ENCODE measurements at regions not wholly inside any gene's neighbourhood (a gene's known extent, or its start where the extent isn't known, plus 50 kb on each side); places are given as distances from the start of the nearest gene placed in this dataset.

DNA sequence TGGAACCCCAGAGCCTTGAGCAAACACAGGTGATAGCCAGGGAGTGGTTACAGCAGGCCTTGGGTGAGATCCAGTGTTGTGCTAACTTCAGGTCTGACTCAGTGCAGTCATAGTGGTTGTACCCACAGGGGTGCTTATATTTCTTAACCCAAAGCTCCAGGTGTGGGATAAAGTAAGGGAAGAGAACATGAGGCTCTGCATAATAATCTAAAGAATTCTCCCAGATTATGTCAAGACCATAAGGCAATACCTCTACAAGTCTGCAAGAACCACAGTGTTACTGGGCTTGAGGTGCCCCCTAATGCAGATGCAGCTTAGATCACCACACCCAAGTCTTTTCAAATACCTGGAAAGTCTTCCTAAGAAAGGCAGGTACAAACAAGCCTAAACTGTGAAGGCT lies 485.4 kb downstream of the RFC3 start:
- H3K4me3 ChIP-seq (ENCODE audit: insufficient read depth, low read depth, low read length), result no peak overlapping the region
- H3K27me3 ChIP-seq (ENCODE audit: control insufficient read depth, insufficient read depth, low read length, poor library complexity, severe bottlenecking), result no peaks in the 10 kb centered on the region
- no peaks in the 10 kb centered on the region for H3K4me1 ChIP-seq (ENCODE audit: control insufficient read depth, insufficient read depth, low read length)
- no peaks in the 10 kb centered on the region for H3K9me3 ChIP-seq (ENCODE audit: control insufficient read depth, low read length)
- H3K36me3 ChIP-seq (ENCODE audit: control insufficient read depth, insufficient read depth, low read length), result no peaks in the 10 kb centered on the region
- no peak overlapping the region for H3K27ac ChIP-seq (ENCODE audit: insufficient read depth, low read depth, low read length, poor library complexity, severe bottlenecking)

DNA sequence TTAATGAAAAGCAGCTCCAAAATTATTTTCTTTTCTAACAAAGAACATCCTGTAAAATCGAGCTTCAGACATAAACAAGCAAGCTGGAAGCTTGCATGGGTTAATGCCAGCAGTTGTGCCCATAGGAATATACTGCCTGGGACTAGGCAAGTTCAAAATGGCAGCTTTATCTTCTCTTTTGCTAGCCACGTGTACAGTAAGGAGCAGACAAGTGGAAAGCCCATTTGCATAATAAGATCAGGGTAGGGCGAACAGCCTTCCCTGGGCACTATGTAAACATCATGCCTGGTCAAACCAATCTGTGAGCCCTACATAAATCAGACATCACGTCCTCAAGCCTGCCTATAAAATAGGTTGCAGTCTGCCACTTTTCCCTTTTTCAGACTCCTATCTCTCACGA lies 489.7 kb downstream of the RFC3 start:
- H3K27ac ChIP-seq (ENCODE audit: insufficient read depth, low read depth, low read length, poor library complexity, severe bottlenecking), result no peak overlapping the region
- H3K9me3 ChIP-seq (ENCODE audit: control insufficient read depth, low read length), result no peaks in the 10 kb centered on the region
- H3K4me1 ChIP-seq (ENCODE audit: control insufficient read depth, insufficient read depth, low read length), result no peaks in the 10 kb centered on the region
- WGBS, 2 experiments, result 90 to 92% methylated on average over 5 of the region's 5 CpGs
- H3K36me3 ChIP-seq (ENCODE audit: control insufficient read depth, insufficient read depth, low read length), result no peaks in the 10 kb centered on the region
- H3K4me3 ChIP-seq (ENCODE audit: insufficient read depth, low read depth, low read length), result no peak overlapping the region
- H3K27me3 ChIP-seq (ENCODE audit: control insufficient read depth, insufficient read depth, low read length, poor library complexity, severe bottlenecking), result no peaks in the 10 kb centered on the region

DNA sequence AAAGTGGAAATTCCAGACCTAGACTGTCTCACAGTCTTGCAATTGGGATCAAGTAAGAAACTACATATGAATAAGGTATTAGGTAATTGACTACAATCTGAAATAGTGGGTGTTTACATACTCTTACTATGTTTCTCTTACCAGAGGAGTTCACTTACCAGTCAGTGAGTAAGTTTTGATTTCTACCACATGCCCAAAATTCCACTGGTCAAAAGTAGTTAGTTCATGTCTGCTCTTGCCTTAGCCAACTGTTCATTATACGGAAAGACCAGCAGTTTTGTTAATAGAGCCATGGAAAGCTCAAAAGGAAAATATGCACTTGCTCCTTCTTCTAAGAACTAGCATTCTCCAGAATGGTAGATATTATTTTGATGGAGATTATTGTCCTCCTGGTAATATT lies 490.8 kb downstream of the RFC3 start:
- Histone ChIP-seq H3K4me3 (ENCODE audit: insufficient read depth, low read depth, low read length) (no peak overlapping the region), H3K27me3 (ENCODE audit: control insufficient read depth, insufficient read depth, low read length, poor library complexity, severe bottlenecking) (no peaks in the 10 kb centered on the region), H3K36me3 (ENCODE audit: control insufficient read depth, insufficient read depth, low read length) (no peaks in the 10 kb centered on the region), H3K27ac (ENCODE audit: insufficient read depth, low read depth, low read length, poor library complexity, severe bottlenecking) (no peak overlapping the region), H3K9me3 (ENCODE audit: control insufficient read depth, low read length) (no peaks in the 10 kb centered on the region), H3K4me1 (ENCODE audit: control insufficient read depth, insufficient read depth, low read length) (no peaks in the 10 kb centered on the region)
- WGBS, 2 experiments, result 84 to 100% methylated on average over 1 of the region's 1 CpG

DNA sequence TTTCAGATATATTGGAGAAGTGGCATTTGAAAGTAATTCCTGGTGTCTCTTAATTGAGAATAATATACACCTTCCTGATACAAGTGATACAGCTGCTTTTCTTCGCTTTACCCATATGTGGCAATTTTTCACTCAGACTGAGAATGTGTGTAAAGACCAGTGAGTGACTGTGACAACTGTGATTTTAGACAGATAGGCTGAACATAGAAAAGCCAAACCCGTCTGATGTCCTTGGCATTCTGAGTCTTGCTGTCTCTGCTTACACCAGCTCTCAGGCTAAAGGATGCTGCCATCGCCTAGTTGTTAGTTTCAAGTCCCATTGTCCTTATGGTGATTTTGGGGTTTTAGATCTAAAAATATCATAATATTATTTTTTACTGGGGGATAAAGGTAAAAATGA lies 492.6 kb downstream of the RFC3 start:
- Histone ChIP-seq H3K4me1 (ENCODE audit: control insufficient read depth, insufficient read depth, low read length) (no peaks in the 10 kb centered on the region), H3K9me3 (ENCODE audit: control insufficient read depth, low read length) (no peaks in the 10 kb centered on the region), H3K36me3 (ENCODE audit: control insufficient read depth, insufficient read depth, low read length) (no peaks in the 10 kb centered on the region), H3K27me3 (ENCODE audit: control insufficient read depth, insufficient read depth, low read length, poor library complexity, severe bottlenecking) (no peaks in the 10 kb centered on the region), H3K27ac (ENCODE audit: insufficient read depth, low read depth, low read length, poor library complexity, severe bottlenecking) (no peak overlapping the region), H3K4me3 (ENCODE audit: insufficient read depth, low read depth, low read length) (no peak overlapping the region)
- WGBS, 2 experiments, result 90 to 94% methylated on average over 3 of the region's 3 CpGs

DNA sequence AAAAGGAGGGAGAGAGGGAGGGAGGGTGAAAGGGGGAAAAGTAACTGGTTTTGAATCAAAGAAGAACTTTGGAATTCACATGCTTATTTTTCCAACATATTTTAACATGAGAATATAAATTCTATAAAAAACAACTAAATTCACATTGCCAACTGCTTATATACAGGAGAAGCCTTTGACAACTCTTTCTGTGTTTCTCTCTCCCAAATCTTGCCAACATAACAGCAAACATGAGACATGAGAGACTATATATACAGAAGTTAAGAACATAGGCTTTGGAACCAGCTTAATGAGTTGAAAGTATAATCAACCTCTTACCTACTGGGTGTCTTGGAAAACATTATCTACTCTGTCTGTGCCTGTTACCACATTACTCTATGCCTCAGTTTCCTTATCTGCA lies 493.3 kb downstream of the RFC3 start:
- H3K27me3 ChIP-seq (ENCODE audit: control insufficient read depth, insufficient read depth, low read length, poor library complexity, severe bottlenecking), result no peaks in the 10 kb centered on the region
- no peaks in the 10 kb centered on the region for H3K4me1 ChIP-seq (ENCODE audit: control insufficient read depth, insufficient read depth, low read length)
- no peak overlapping the region for H3K4me3 ChIP-seq (ENCODE audit: insufficient read depth, low read depth, low read length)

DNA sequence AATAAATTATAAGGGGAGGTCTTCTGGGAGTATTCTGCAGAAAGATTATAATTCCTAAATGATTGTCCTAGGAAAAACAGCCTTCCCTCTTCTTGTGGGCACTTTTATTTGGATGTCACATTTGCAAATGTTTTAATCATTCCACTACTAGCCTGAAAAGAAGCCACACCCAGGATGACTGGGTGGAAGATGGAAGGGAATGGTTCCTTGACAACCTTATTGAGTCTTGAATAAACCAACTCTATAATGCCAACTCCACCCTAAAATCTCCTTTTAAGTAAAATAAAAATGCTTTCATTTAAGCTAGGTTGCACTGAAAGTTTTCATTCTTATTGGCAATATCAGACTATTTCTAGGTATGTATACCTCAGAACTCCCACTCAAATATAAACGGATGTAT lies 494.6 kb downstream of the RFC3 start:
- Histone ChIP-seq H3K4me3 (ENCODE audit: insufficient read depth, low read depth, low read length) (no peak overlapping the region), H3K4me1 (ENCODE audit: control insufficient read depth, insufficient read depth, low read length) (no peaks in the 10 kb centered on the region), H3K27me3 (ENCODE audit: control insufficient read depth, insufficient read depth, low read length, poor library complexity, severe bottlenecking) (no peaks in the 10 kb centered on the region), H3K27ac (ENCODE audit: insufficient read depth, low read depth, low read length, poor library complexity, severe bottlenecking) (no peak overlapping the region), H3K9me3 (ENCODE audit: control insufficient read depth, low read length) (no peaks in the 10 kb centered on the region), H3K36me3 (ENCODE audit: control insufficient read depth, insufficient read depth, low read length) (no peaks in the 10 kb centered on the region)
- no CpG with 5 or more reads among the region's 1 CpG for WGBS, 2 experiments

More for the DNA sequence above, 493.3 kb downstream of the RFC3 start:
- Histone ChIP-seq H3K27ac (ENCODE audit: insufficient read depth, low read depth, low read length, poor library complexity, severe bottlenecking) (no peak overlapping the region), H3K36me3 (ENCODE audit: control insufficient read depth, insufficient read depth, low read length) (no peaks in the 10 kb centered on the region), H3K9me3 (ENCODE audit: control insufficient read depth, low read length) (no peaks in the 10 kb centered on the region)

DNA sequence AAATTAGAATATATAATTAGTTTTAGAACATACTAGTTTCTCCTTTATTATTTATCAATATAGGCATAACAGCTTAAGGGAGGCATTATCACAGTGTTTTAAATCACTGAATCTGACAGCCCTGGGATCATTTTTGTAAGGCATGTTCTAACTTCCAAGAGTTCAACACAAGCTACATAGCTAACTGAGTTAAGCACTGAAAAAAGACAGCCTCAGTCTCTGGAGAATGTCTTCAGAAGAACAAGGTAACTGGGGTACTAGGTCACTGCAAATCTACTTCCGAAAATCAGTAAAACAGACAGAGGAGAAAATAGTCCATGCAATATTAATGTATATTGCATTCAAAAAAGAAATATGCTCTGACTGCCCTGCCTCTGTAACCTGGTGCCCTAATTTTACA lies 502.1 kb downstream of the RFC3 start:
- no peak overlapping the region for H3K27ac ChIP-seq (ENCODE audit: insufficient read depth, low read depth, low read length, poor library complexity, severe bottlenecking)
- no peaks in the 10 kb centered on the region for H3K27me3 ChIP-seq (ENCODE audit: control insufficient read depth, insufficient read depth, low read length, poor library complexity, severe bottlenecking)
- H3K4me3 ChIP-seq (ENCODE audit: insufficient read depth, low read depth, low read length), result no peak overlapping the region
- no peaks in the 10 kb centered on the region for H3K9me3 ChIP-seq (ENCODE audit: control insufficient read depth, low read length)
- H3K36me3 ChIP-seq (ENCODE audit: control insufficient read depth, insufficient read depth, low read length), result no peaks in the 10 kb centered on the region
- WGBS, 2 experiments, result 83 to 89% methylated on average over 1 of the region's 1 CpG
- H3K4me1 ChIP-seq (ENCODE audit: control insufficient read depth, insufficient read depth, low read length), result no peaks in the 10 kb centered on the region

DNA sequence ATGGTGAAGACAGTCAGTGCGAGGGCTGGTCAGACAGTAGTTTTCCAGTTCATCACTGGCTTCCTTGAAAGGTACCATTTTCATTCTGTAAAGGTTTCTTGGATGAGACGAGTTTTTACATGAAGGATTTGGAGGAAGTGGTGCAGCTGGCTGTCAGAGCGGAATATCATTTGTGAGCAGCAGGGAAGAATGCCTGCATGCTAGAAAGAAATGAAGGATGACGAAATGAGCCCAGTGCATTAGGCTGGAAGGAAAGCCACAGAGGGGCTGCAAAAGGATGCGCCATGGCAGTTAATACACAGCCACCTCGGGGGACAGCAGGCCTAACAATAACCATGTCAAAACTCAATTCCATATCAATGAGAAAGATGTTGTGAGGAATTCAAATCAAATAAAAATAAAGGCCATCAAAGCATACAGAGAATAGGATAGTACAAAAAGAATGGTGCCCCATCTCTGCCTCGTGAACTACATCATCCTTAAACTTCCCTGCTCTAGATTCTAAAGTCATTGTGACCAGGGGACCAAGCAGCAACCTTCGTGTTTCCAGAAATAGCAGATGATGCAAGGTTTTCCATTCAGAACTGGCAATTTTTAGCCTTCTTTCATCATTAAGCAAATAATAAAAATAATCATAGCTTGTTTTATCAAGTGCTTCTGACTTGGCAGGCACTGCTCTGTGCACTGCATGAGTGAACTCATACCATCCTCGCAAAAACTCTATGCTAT lies 504.2 kb downstream of the RFC3 start:
- Histone ChIP-seq H3K4me1 (ENCODE audit: control insufficient read depth, insufficient read depth, low read length) (no peaks in the 10 kb centered on the region), H3K36me3 (ENCODE audit: control insufficient read depth, insufficient read depth, low read length) (no peaks in the 10 kb centered on the region), H3K4me3 (ENCODE audit: insufficient read depth, low read depth, low read length) (no peak overlapping the region), H3K27ac (ENCODE audit: insufficient read depth, low read depth, low read length, poor library complexity, severe bottlenecking) (no peak overlapping the region), H3K27me3 (ENCODE audit: control insufficient read depth, insufficient read depth, low read length, poor library complexity, severe bottlenecking) (no peaks in the 10 kb centered on the region), H3K9me3 (ENCODE audit: control insufficient read depth, low read length) (no peaks in the 10 kb centered on the region)
- 91 to 95% methylated on average over 8 to 9 of the region's 9 CpGs for WGBS, 2 experiments

DNA sequence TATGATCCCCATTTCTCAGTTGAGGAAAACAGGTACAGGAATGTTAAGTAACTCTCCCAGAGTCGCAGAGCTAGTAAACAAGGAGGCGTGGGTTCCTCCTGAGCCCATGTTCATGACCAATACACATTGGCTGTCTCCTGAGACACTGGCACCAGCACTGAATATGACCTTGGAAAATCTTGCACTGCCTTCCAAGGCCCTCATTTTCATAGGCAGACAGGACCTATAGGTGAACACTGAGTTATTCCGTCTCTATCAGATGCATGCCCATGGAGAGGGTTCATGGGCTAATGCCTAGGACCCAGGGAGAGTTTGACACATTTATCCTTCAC lies 504.8 kb downstream of the RFC3 start:
- WGBS, 2 experiments, result 94 to 96% methylated on average over 3 of the region's 3 CpGs
- H3K36me3 ChIP-seq (ENCODE audit: control insufficient read depth, insufficient read depth, low read length), result no peaks in the 10 kb centered on the region
- no peaks in the 10 kb centered on the region for H3K27me3 ChIP-seq (ENCODE audit: control insufficient read depth, insufficient read depth, low read length, poor library complexity, severe bottlenecking)
- no peak overlapping the region for H3K27ac ChIP-seq (ENCODE audit: insufficient read depth, low read depth, low read length, poor library complexity, severe bottlenecking)
- H3K9me3 ChIP-seq (ENCODE audit: control insufficient read depth, low read length), result no peaks in the 10 kb centered on the region
- H3K4me3 ChIP-seq (ENCODE audit: insufficient read depth, low read depth, low read length), result no peak overlapping the region
- H3K4me1 ChIP-seq (ENCODE audit: control insufficient read depth, insufficient read depth, low read length), result no peaks in the 10 kb centered on the region

DNA sequence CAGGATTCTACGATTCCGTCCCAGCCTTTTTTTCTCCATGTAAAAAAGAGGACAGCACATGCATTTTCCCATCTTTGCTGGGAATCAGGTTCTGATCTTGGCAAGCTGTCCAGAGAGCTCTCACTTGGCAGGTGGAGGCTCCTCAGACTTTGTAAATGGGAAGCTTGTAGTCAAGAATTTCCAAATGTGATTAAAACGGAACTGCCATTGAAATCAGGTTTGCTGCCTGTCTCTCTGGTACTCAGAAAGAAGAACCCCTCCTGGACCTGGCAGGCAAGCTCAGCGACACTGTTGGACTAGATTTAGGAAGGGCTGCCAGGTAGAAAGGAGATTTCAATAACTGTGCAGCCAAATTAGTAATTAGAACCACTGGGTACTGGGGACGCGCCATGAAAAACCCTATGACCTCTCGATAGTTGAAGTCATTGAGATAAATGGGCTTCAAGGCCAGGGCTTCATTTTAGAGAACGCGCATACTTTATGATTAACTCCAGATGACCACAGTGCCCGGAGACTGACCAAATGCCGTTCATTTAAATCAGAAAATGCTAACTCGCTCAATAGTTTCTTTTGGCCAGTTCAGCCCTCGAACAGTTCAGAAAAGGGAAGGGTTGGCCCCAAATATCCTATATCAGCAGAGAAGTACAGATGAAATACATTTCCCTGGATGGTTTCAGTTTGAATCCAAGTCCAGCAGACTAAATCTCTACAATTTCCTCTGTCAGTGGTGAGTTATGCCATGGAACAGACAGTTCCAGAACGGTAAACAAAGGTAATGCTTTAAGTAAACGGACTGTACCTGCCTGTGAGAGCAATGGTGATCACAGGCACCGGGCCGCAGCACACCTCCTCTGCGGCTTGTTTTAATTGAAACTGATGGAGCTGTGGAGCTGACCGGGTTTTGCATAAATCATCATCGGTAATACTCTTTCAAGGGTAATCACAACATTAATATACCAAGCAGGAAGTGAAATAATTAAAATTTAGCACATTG lies 517.4 kb downstream of the RFC3 start:
- Histone ChIP-seq H3K4me1 (ENCODE audit: control insufficient read depth, insufficient read depth, low read length) (no peaks in the 10 kb centered on the region), H3K27me3 (ENCODE audit: control insufficient read depth, insufficient read depth, low read length, poor library complexity, severe bottlenecking) (no peaks in the 10 kb centered on the region), H3K27ac (ENCODE audit: insufficient read depth, low read depth, low read length, poor library complexity, severe bottlenecking) (no peak overlapping the region), H3K36me3 (ENCODE audit: control insufficient read depth, insufficient read depth, low read length) (no peaks in the 10 kb centered on the region), H3K4me3 (ENCODE audit: insufficient read depth, low read depth, low read length) (no peak overlapping the region), H3K9me3 (ENCODE audit: control insufficient read depth, low read length) (no peaks in the 10 kb centered on the region)
- WGBS, 2 experiments, result 95% methylated on average over 19 to 20 of the region's 20 CpGs

All from ectodermal cell (in vitro differentiated cells).